ENCODE measurements at regions not wholly inside any gene's neighbourhood (a gene's known extent, or its start where the extent isn't known, plus 50 kb on each side); places are given as distances from the start of the nearest gene placed in this dataset.

DNA sequence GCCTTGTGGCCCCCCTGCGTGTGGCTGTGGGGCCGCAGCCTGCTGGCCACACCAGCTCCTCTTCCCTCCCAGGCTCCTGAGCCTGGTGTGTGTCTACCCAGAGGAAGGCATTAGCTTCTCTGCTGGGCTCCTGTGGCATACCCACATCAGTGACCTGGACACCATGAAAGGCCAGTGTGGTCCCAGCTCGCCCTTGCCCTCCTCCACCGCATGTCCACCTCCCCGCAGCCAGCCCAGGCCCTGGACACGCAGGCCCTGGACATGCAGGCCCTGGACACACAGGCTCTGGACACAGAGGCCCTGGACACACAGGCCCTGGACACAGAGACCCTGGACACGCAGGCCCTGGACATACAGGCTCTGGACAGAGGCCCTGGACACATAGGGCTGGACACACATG lies 153.4 kb upstream of the PPP1R26 start:
- no peak for DNase-seq

DNA sequence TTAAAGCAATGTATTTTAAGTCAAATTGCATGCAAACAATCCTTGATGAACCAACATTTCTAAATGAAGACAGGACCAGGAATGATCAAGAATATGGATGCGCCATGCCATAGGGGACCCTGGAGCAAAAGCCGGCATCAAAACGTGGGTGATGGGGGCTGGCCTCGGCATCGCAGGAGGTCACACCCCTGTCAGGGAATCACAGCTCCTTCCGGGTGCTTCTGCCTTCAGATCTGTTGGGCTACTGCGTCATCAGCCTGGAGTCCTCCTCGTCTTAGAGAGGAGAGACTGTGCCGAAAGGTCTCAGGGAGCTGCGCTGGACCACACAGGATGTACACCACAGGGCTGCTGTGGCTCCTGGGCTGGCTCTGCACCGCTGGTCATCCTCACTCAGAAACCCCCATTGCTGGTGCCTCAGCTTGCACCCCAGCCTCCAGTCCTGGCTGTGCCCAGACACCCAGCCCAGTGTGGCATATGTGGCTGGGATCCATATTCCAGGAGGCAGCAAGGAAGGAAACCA lies 152.9 kb upstream of the PPP1R26 start:
- DNase-seq: no peak

- no peak for DNase-seq
These were observed 150.8 kb upstream of the PPP1R26 start for GRCh38 chr9:135328485-135329417.

GRCh38 chr9:135329571-135330306 lies 149.8 kb upstream of the PPP1R26 start:
- DNase-seq: no peak

GRCh38 chr9:135330307-135330631 lies 149.3 kb upstream of the PPP1R26 start:
- no peak for DNase-seq

GRCh38 chr9:135330685-135331590 lies 148.6 kb upstream of the PPP1R26 start:
- DNase-seq: no peak

GRCh38 chr9:135332516-135332915 lies 147.1 kb upstream of the PPP1R26 start:
- DNase-seq: no peak

DNA sequence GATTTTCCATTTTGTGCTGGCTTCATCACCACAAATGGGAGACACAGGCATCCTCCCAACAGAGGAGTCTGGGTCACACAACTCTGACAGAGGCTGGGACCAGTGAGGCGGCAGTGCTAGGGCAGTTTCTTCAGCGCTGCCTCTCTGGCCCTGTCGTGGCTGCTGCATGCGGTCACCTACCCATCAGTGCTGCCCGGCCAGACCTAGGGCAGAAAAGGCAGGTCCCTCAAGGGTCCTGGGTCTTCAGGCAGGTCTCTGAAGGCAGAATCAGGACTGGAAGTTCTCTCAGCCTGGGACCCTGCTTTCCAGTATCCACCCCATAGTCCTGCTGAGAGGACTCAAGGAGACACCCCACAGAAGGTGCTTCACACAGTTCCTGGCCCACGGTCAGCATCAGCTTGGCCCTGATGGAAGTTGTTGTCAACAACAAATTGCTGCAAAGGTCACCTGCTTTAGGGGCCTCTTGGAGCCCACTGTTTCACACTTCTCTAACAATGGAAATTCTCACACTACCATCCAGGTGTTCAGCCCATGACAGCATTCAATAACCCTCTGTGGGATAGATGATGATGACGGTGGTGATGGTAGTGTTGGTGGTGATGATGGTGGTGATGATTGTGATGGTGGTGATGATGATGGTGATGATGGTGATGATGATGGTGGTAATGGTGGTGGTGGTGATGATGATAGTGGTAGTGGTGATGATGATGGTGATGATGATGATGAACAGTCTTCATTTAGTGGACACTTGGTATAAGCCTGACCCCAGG lies 146.4 kb upstream of the PPP1R26 start:
- DNase-seq: no peak

- DNase-seq: no peak
These were observed 144.6 kb upstream of the PPP1R26 start for GRCh38 chr9:135334953-135335460.

GRCh38 chr9:135335691-135336181 lies 143.8 kb upstream of the PPP1R26 start:
- no peak for DNase-seq

DNA sequence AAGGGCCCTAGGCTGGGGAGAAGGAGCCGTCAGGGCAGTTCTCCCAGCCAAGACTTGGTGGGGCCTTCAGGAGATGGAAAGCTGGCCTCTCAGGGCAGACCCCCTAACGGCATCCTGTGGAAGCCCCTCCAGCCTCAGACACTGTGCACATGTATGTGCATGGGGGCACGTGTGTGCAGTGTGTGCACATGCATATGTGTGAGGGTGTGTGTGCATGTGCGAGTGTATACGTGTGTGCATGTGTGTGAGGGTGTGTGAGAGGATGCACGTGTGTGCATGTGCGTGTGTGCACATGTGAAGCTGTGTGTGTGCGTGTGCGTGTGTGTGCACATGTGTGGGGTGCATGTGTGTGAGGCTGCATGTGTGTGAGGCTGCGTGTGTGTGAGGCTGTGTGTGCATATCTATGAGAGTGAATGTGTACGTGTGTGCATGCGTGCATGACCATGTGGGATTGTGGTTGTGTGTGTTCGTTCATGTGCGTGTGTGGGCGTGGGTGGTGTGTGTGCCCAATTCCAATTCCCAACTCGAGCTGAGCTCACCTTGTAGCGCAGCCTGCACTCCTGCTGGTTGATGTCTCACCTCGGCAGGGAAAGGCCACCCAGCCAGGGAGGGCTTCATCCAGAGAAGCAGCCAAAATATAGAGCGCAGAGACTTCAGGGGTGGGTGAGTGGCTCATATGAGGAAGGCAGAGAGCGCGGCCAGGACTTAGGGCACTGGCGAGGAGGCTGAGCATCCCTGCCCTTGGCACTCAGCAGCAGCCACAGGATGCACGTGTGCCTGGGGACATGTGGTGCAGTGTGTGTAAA lies 142.7 kb upstream of the PPP1R26 start:
- DNase-seq: no peak

- no peak for DNase-seq
These were observed 141.0 kb upstream of the PPP1R26 start for GRCh38 chr9:135338546-135338945.

DNA sequence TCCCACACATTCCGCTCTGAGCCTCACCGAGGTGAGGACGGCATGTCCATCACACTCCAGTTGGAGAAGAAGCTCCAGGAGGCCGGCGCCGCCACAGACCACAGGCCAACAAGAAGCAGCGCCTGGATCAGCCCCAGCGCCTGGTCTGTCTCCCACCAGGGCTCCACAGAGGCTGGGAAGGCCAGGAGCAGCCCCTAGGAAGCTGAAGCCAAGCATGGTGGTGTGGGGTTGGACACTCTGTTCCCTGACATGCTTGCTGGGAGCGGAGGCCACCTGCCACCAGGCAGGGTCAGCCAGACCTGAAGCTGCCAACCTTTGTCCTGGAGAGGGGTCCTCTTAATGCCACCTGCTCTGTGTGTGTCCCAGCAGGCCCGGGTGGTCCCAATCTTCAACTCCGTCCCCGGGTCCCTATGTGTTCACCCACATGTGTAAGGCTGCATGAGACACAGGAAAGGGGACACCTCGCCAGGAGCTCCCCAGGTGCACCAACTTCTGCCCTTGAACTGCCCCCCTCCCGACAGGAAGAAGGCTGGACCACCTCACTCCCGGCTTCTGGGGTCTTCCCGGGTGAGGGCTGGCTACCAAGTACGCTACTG lies 140.1 kb upstream of the PPP1R26 start:
- no peak for DNase-seq

GRCh38 chr9:135340143-135340655 lies 139.4 kb upstream of the PPP1R26 start:
- DNase-seq: no peak

DNA sequence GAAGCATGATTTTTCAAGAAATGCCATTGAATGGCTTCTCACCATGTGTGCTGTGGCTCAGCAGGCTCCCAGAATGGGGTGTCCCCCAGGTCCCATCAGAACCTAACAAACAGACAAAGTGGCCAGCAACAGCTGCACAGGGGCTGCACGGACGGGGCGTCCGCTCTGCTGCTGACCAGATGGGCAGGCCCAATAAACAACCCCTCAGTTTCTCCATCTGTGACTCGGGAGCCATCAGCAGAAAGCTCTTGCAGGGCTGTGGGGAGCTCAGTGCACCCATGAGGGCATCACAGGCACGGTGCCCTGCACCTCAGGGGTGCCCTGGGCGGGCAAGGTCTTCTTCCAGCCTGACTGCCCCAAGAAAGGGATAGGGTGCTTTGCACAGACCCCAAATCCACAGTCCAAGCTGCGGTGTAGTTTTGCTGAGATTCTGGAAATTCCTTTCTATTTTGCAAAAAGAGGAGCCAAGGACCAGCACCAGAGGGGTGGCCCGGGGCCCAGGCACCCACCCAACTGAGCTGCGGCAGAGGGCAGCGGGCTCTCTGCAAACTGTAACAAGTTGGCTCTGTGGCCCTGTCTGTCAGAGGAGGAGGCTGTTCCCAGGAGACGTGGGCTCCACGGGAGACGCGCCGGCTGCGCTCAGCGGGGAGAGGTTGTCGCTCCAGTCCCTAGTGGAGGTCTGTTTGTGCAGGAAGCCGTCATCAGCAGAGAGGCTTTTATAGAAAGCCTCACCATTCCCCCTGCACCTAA lies 138.7 kb upstream of the PPP1R26 start:
- no peak for DNase-seq

DNA sequence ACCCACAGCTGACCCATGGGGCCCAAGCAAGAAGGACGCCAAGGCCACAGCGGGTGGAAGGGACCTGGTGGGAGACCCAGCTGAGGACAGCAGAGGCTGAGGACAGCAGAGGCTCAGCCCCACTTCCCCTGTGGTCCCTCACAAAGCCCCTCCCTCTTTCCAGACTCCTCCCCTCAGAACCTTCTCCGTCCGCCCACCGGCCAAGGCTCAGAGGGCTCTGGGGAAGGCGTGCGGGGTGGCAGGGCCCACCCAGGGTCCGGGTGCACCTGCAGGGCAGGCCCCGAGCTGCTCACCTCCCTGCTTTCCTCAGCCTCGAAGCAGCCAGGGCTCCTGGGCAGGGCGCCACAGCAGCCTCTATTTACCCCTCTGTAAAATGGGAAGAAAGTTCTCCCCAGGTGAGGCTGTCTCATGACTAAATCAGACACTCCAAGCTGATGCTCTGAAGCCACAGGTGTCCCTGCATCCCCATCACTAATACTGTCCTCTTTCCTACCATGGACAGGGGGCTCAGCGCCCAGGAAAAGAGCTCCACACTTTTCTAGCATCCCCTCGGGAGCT lies 137.9 kb upstream of the PPP1R26 start:
- DNase-seq: no peak

DNA sequence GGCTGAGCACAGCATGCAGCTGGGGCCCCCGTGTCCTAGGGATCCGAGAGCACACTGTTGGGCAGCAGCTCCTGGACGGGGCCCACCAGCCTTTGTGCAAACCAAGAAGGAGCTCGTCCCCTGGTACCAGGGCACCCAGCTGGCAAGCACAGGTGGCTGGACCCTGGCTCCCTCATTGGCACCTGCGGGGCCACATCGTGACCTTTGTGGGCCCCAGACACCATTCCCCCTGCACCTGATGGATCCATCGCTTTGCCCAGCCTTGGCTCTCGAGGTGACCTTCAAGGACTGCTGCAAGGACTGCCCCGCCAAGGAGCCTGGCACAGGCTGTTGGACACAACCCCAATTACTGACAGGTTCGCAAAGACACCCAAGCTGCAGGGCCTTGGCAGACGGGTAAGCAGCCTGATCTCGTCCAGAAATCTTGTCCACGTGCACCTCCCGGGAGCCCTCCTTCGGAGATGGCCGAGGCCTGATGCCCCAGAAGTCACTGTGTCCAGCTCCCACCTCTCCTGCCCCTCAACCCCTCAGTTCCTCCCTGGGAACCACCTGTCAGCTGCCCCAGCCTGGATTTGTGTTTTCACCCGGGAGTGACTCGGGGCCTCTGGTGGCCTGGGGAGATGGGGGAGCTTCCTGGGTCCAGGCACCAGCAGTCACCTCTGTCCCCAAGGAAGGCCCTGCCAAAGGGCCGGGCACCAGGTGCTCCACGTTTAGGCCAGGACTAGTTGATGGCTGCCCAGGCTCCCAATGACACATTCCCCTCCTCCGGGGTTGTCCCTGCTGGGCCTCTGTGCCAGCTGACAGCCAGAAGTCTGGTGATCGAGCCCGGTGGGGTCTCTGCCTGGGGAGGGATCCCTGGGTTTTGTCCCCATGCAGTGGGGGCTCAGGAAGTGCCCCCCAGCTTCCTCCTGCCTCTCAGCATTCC lies 137.1 kb upstream of the PPP1R26 start:
- DNase-seq: peak in 1 of 2 experiments; percentile 15

GRCh38 chr9:135343136-135343535 lies 136.4 kb upstream of the PPP1R26 start:
- DNase-seq: no peak
